ENCODE measurements at regions not wholly inside any gene's neighbourhood (a gene's known extent, or its start where the extent isn't known, plus 50 kb on each side); places are given as distances from the start of the nearest gene placed in this dataset.

DNA sequence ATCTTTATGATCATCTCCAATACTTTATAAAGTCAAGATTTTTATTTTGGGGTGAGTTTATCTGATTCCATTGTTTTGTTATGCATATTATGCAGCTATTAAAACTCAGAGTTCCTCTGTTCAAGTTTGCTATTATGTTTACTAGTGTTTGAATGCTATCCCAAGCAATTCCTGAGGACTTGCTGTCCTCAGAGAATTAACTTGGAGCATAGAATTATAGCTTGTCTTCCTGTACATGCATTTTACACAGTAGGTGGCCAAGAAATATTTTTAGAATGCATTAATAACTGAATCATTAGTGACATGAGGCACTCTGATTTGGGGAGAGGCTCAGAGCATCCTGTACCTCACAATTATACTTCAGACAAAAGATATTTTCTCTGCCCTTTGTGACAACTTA lies 195.6 kb upstream of the MIR17HG start:
- intact Hi-C loops (cut with DNase I) = no loop called here
- H3K4me3 ChIP-seq = no peak overlapping the region
- DNase-seq (no peak), ATAC-seq (no peak)
- no peaks in the 10 kb centered on the region for H3K27me3 ChIP-seq (ENCODE audit: low read depth)
- H3K27ac ChIP-seq = no peak overlapping the region
- H3K36me3 ChIP-seq = no peaks in the 10 kb centered on the region
- TF ChIP-seq, protein P1, sequence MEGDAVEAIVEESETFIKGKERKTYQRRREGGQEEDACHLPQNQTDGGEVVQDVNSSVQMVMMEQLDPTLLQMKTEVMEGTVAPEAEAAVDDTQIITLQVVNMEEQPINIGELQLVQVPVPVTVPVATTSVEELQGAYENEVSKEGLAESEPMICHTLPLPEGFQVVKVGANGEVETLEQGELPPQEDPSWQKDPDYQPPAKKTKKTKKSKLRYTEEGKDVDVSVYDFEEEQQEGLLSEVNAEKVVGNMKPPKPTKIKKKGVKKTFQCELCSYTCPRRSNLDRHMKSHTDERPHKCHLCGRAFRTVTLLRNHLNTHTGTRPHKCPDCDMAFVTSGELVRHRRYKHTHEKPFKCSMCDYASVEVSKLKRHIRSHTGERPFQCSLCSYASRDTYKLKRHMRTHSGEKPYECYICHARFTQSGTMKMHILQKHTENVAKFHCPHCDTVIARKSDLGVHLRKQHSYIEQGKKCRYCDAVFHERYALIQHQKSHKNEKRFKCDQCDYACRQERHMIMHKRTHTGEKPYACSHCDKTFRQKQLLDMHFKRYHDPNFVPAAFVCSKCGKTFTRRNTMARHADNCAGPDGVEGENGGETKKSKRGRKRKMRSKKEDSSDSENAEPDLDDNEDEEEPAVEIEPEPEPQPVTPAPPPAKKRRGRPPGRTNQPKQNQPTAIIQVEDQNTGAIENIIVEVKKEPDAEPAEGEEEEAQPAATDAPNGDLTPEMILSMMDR (IDR thresholded peaks at IDR 0.05) = no peak
- no peaks in the 10 kb centered on the region for H3K4me1 ChIP-seq
- no peaks in the 10 kb centered on the region for H3K9me3 ChIP-seq

DNA sequence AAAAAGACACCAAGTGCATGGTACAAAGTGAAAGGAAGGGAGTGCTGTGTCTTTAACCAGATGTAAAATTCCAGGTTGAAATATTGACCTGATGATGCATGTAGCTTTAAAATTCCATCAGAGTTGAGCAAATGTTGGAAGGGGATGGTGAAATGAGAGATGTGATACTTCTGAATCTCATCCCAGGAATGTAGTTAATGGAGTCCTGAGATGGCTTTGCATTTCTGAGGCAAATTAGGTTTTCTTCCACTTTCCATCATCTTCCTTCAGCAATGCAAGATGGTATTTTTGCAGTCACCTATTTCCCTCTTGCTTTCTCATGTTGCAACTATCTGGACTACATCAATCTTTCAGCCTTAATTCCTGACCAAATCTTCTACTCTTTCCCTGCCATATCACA lies 194.1 kb upstream of the MIR17HG start:
- H3K9me3 ChIP-seq = no peaks in the 10 kb centered on the region
- ATAC-seq (no peak), DNase-seq (no peak)
- TF ChIP-seq, protein P1 (IDR thresholded peaks at IDR 0.05) = no peak
- no peak overlapping the region for H3K27ac ChIP-seq
- H3K27me3 ChIP-seq (ENCODE audit: low read depth) = no peaks in the 10 kb centered on the region
- H3K36me3 ChIP-seq = no peaks in the 10 kb centered on the region
- H3K4me1 ChIP-seq = no peaks in the 10 kb centered on the region
- intact Hi-C loops (cut with DNase I) = no loop called here
- no peak overlapping the region for H3K4me3 ChIP-seq

DNA sequence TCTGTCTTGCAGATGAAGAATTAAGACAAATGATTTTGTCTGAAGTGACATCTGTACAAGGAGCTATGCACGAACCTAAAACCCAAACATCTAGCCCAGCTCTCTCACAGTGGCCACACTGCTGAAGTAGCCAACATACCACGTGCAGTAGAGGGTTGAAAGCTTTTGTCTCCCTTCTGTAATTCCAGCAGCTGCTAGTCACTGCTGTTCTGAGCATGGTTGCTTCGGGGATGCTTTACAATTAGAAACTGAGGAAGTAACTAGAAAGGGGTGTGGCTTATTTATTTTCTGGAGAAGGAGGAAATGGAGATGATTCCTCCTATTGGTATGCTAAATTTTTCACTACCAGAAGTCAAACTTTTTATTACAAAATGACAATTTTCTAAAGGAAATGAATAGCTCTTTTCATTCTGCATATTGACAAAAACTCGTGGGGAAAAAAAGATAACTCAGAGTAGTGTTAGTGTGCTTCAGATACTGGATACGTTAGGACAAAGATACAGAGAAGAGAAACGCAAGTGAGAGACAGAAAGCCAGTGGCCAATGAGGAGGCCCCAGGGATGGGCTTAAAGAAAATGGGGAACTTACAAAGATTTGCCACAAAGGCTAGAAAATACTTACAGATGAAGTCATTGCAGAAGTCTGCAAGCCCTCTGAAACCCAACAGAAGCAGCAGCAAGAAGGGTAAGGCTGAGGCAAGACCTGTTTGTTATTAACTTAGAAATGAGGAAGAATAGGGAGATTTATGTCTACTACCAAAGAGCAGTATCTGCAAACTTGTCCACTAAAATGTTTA lies 192.7 kb upstream of the MIR17HG start:
- Histone ChIP-seq H3K27me3 (ENCODE audit: low read depth) (no peaks in the 10 kb centered on the region), H3K36me3 (no peaks in the 10 kb centered on the region), H3K4me3 (no peak overlapping the region), H3K27ac (peak overlapping the region; percentile 70), H3K4me1 (no peaks in the 10 kb centered on the region), H3K9me3 (no peaks in the 10 kb centered on the region)
- peak; percentile 50 for DNase-seq
- TF ChIP-seq, protein P1 (IDR thresholded peaks at IDR 0.05) = no peak
- ATAC-seq = peak; percentile 74 to 87
- intact Hi-C loops (cut with DNase I) = no loop called here

DNA sequence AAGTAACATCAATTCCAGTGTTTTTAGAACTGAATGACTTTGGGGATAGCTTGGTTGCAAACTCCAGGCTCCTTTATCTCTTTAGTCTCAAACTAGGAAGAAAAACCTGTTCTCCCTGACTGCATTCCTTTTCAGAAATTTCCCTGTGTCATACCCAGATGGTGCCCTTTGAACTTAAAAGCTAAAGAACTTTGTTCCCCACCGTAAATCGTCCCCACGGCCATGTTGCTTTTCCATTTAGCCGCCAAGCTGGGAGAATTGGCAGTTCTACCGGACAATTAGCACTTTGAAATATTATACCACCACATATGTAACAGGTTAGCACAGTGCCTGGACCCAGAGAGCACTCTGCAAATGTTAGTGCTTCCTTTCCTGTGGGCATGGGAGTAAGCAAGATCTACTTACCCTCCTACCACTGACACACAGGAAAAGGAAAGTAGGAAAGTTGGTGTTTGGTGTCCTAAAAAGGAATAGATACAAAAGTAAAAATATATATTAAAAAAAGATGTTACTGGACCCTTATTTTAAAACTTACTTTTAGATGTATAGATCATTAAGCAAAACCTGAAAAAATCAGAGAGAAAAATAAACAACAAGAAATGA lies 191.9 kb upstream of the MIR17HG start:
- Histone ChIP-seq H3K27ac (peak overlapping the region; percentile 70), H3K4me3 (no peak overlapping the region), H3K9me3 (no peaks in the 10 kb centered on the region), H3K36me3 (no peaks in the 10 kb centered on the region), H3K27me3 (ENCODE audit: low read depth) (no peaks in the 10 kb centered on the region), H3K4me1 (no peaks in the 10 kb centered on the region)
- no peak for DNase-seq
- TF ChIP-seq, protein P1 (IDR thresholded peaks at IDR 0.05) = no peak
- ATAC-seq = no peak
- intact Hi-C loops (cut with DNase I) = no loop called here

DNA sequence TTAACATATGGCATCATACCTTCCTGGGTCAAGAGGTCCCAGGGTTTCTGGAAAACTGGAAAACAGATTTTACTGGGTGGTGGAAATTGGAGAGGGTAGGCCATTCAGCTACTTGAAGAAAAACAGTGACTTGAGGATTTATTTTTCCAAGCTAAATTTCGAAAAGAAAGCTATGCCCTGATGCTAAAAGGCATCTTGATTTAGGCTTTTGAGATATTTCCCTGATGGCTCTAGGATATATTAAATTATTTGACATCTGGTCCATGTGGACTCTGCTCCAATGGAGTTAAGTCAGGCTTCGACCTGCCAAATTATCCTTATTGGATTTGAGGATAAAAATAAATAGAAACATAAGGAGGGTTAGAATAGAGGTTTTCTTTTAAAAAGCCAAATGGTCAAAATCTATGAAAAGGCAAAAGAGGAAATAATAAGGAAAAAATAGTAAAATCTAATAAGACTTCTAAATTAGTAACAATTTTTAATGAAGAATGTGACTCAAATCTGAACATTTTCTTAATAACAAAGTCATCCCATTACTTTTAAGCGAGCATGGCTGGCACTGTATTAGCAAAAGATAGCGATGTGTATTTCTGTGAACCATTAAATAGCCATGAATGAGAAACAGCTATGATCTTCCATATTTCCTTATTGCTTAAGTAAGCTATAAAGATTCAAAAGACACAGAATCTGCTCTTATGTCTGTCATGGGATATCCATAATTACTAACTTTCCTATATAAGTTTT lies 190.0 kb upstream of the MIR17HG start:
- DNase-seq = no peak
- ATAC-seq = no peak
- intact Hi-C loops (cut with DNase I) = no loop called here

More for the DNA sequence above, 190.0 kb upstream of the MIR17HG start:
- TF ChIP-seq, protein P1 (IDR thresholded peaks at IDR 0.05) = no peak
- no peak overlapping the region for H3K4me3 ChIP-seq
- no peaks in the 10 kb centered on the region for H3K4me1 ChIP-seq
- H3K27ac ChIP-seq = no peak overlapping the region
- H3K9me3 ChIP-seq = no peaks in the 10 kb centered on the region
- H3K36me3 ChIP-seq = no peaks in the 10 kb centered on the region
- no peaks in the 10 kb centered on the region for H3K27me3 ChIP-seq (ENCODE audit: low read depth)

Measured in lower lobe of right lung (tissue), 2 donors.